Stimulated activated CD4-positive, alpha-beta T cell treated with anti-CD3 and anti-CD28 coated beads, Interleukin-4, amount 100 ng/mL, for 4 hours (primary cell): ENCODE measurements at regions not wholly inside any gene's neighbourhood (a gene's known extent, or its start where the extent isn't known, plus 50 kb on each side); places are given as distances from the start of the nearest gene placed in this dataset.
A peak's percentile ranks its signal among the peaks of the same experiment; 100 is the strongest.
"Not testable (repeated sequence)": the region's sequence is repeated elsewhere in the genome, so short reads cannot be mapped to it uniquely, and the experiment has no call there.

Experiments used
- DNase-seq, 2 experiments: peaks; one replicate each; pipeline ENCODE4 v3.0.0-alpha.2; 2020

DNA sequence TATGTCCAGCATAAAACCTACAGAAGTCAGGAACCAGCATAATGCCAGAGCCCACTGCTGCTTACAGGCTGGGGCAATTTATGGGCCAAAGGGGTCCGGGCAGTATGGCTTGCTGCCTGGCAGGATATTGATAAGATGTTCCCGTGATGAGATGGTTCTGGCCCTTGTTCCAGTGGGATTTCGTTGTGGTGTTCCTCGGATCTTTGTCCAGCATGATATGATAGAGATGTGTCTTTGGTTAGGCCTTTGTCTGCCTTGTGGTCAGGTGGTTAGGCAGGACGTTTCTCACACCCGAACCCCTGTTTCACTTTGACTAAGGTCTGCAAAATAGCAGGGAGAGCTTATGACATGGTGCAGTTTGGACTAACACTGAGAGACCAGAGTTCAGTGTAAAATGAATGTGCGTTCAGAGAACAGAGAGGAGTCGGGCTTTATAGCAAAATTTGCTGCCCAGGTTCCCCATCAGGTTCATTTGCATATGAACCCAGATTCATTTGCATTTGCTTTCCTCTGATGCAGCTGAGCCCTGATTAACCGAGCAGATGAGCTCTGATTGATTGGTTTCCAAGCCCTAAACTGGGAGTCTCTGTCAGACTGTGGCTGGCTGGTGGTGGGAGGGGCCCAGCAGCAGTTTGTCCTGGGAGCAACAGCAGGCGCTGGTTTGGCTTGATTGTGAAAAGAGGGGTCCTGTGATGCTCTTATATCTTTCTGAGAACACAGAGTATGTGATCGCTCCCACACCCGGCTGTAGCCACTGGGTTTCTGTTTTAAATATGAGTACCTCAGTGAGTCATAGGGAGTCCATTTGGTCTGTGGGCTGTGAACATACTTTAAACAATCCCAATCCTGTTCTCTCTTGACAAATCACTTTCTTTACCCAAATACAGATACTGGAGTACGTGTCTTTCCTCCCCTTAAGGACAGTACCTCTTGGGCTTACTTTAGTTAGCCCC lies 156.3 kb upstream of the PZP start:
- DNase-seq: peak; percentile 17 to 30

- DNase-seq: no peak
These were observed 154.9 kb upstream of the PZP start for GRCh38 chr12:9363145-9363544.

DNA sequence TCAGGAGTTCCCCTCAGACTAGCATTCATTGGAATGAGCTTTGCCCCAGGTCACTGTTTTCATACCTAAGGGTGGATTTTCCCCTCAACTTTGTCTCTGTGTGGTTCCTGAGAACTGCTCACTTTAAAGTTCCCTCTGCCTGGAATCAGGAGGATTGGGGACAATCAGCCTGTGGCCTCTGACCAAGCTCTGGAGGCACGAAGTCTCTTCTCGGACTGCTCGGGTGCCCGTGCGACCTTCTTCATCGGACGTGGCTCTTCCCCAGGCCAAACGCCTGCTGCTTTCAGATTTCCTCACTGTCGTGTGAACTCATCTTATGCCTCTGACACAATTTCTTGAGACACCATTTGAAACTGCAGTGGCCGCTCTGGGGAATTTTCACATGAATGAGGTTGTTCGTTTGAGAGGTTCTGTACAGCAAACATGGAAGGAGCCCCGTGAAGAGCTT lies 153.7 kb upstream of the PZP start:
- DNase-seq: no peak

DNA sequence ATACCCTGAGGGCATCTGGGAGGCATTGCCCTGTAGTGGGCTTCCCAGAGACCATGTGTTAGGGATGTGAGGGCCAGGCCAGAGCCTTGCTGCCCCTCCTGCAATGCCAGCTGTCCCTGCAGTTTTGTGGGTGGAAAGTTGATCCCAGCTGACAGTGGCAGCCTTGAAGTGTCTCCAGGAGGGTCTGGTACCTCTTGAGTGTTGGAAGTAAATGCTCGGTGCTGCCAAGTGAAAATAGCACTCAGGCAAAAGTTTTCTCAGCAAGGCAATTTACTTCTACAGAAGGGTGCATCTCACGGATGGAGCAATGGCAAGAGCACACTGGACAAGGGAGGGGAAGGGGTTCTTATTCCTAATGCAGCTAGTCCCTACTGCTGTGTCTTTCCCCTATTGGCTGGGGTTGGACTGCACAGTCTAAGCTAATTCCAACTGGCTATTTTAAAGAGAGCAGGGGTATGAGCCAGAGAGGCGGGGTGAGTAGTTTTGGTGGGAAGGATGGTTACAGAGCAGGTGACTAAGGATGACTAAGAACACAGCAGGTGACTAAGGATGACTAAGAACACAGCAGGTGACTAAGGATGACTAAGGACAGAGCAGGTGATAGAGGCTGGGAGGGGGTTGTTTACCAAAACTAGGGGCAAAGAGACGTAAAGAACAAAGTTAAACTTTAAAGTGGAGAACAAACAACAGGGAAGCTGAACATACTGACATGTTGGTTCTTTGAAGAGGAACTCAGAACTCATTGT lies 146.0 kb upstream of the PZP start:
- not testable (repeated sequence) for DNase-seq

DNA sequence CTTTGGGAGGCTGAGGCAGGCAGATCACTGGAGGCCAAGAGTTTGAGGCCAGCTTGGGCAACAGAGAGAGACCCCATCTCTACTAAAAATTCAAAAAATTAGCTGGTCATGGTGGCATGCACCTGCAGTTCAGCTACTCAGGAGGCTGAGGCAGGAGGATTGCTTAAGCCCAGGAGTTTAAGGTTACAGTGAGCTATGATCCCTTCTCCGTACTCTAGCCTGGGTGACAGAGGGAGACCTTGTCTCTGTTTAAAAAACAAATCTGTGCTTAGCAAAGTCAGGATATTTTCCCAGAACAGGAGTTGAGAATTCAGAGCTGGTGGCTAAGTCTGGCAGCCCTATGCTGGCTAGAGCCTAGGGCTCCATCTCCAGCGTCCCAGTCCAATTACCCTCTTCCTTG lies 142.9 kb upstream of the PZP start:
- DNase-seq: no peak

GRCh38 chr12:9349888-9350885 lies 142.0 kb upstream of the PZP start:
- no peak for DNase-seq

- DNase-seq: no peak
These were observed 140.8 kb upstream of the PZP start for GRCh38 chr12:9348906-9349518.

GRCh38 chr12:9347328-9348127 lies 139.3 kb upstream of the PZP start:
- no peak for DNase-seq

GRCh38 chr12:9346866-9347327 lies 138.7 kb upstream of the PZP start:
- DNase-seq: no peak

DNA sequence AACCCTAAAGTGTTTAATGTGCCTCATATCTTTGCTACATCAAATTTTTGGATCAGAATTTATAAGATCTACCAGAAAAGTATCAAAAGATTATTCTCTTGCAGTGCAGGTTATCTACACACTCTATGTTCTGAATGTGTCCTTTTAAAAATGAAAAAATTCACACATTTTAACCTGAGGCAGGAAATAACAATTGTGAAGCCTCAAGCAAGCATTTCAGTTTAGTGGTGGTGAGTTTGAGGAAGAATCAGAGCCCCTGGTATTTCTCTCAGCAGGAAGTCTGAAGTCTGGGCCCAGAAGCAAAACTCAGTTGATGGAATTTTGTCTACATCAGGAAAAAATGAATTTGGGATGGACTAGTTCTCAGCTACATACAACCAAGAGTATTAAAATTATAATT lies 137.0 kb upstream of the PZP start:
- no peak for DNase-seq

DNA sequence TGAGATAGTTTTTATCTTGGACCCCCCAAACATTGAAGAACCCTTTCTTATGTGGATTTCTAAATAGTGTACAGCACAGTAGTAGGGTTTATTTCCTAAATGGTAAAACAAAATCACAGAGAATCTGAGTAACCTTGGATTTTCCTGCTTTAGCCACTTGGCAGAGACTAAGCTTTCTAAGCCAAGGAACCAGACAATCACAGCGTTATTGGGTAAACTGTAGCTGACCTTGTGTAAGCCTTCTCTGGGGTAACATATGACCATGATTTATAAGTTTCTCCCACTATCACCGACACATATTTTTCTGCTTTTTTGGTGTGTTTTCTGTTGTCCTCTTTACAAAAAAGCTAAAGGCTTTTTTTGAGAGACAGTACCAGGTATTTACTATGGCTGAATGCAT lies 136.3 kb upstream of the PZP start:
- no peak for DNase-seq

- DNase-seq: no peak
These were observed 135.5 kb upstream of the PZP start for GRCh38 chr12:9343731-9344130.

DNA sequence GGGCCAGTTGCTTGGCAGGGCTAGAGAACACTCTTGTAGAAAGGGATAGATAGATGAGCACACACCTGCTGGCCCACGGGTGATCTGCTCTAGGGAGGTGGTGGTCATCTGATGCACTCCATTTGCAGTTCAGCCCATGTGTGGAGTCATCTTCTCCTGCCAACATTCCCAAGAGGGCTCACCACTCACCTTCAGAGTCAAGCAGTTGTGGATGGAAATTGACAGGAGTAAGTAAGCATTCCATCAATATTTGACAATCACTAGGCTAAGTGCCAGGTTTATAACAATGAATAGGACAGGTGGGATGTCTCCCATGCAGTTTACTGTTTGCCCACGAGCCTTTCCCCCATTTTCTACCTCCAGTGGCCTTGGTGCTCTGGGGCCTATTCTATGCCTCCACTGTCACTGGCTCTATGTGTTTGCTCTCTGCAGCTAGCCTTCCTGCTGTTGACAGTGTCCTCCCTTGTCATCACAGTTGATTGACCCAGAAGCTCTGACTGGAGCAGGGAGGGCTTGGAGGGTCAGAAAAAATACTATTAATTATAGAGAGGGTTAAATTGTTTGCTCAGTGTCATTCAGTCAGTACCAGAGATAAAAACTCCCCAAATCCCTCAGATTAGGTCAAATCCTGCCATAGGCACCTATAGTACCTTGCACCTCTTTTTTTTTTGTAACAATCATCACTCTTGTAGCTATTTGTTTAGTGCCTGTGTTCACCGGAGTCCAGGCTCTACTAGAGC lies 134.6 kb upstream of the PZP start:
- DNase-seq: no peak

GRCh38 chr12:9341260-9341585 lies 133.0 kb upstream of the PZP start:
- no peak for DNase-seq

DNA sequence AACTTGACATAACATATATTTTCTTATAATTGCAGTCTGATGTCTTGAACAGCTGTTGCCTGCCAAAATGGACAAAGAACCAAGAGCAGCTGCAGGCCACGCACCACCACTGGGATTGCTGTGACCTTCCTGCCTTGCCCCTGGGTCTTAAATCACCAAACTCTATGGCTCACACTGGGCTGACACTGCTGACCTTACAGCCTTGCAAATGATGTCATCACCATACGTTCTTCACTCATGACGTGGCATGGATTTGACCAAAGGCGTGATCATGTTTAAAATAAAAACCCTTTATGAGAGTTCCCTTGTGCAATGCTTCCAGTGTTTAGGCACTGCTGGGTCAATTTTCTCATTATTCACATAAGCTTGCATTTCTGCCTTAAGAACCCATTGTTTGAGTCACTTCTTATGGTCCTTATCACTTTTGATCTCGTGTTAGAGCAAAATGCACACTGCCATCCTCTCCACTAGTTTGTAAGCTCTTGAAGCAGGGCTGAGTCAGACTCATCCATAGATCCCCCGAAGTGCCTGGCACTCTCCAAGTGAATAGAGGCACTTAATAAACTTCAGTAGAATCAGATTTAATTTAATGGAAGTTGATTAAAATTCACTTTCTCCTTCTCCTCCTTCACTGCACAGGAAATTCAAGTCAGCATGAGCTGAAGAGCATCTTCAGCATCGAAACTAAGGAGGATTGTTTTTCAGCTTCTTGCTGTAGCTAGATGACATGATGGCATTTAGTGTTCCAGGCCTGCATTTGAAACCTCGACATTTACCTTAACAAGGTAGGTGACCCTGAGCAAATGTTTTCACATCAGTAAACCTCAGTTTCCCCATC lies 132.4 kb upstream of the PZP start:
- DNase-seq: no peak

- DNase-seq: no peak
These were observed 129.5 kb upstream of the PZP start for GRCh38 chr12:9337656-9338055.

DNA sequence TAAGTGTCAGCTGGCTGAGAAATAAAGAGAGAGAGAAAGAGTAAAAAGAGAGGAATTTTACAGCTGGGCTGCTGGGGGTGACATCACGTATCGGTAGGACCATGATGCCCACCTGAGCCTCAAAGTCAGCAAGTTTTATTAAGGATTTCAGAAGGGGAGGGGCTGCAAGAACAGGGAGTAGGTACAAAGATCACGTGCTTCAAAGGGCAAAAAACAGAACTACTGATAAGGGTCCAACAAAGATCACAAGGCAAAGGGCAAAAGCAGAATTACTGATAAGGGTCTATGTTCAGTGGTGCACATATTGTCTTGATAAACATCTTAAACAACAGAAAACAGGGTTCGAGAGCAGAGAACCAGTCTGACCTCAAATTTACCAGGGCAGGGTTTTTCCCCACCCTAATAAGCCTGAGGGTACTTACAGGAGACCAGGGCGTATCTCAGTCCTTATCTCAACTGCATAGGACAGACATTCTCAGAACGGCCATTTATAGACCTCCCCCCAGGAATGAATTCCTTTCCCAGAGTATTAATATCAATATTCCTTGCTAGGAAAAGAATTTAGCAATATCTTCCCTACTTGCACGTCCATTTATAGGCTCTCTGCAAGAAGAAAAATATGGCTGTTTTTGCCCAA lies 128.3 kb upstream of the PZP start:
- not testable (repeated sequence) for DNase-seq

DNA sequence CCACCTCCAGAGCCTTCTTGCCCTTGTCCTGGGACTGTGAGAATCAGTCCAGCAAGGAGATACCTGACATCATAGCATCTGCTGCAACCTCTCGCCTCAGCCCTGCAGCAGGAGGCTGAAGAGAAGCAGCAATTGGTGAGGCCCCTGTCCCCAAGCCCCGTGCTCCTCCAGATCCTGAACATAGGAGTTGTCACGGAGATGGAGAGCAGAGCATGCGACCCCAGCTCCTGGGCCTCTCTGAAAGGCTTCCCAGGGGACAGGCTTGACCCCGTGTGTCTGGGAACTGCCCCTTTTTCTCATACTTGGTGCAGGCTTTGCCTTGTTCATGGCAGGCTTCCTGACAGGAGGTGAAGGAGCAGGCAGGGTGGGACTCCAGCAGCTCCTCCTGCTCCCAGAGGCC lies 127.7 kb upstream of the PZP start:
- DNase-seq: no peak

GRCh38 chr12:9334964-9335363 lies 126.8 kb upstream of the PZP start:
- DNase-seq: no peak
